ENCODE measurements at regions not wholly inside any gene's neighbourhood (a gene's known extent, or its start where the extent isn't known, plus 50 kb on each side); places are given as distances from the start of the nearest gene placed in this dataset.

DNA sequence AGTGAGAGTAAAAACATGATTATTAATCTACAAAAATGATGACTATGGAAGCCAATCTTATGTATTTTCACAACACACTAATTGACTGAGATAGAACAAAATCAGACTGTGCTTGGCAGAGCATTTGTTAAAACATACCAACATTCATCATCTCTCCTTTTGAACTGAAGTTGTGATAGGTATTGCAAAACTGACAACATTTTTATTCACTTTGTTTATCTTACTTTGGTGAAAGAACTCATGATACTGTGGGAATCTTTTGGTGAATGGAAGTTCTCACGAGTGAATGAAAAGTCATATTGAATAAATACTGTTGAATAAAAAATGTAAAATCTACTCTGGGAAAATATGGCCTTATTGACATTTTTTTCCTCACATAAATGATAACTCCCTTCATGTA lies 1430.2 kb upstream of the PIK3C3 start:
- Histone ChIP-seq H3K9me3 (ENCODE audit: low read length) (no peaks in the 10 kb centered on the region), H3K36me3 (ENCODE audit: insufficient read depth, low read length) (no peaks in the 10 kb centered on the region), H3K79me2 (ENCODE audit: insufficient read depth, low read depth, low read length) (no peaks in the 10 kb centered on the region), H2AFZ (ENCODE audit: low read length) (no peak overlapping the region), H3K4me1 (ENCODE audit: insufficient read depth, low read length, poor library complexity, severe bottlenecking) (no peaks in the 10 kb centered on the region), H4K20me1 (ENCODE audit: insufficient read depth, low read length) (no peaks in the 10 kb centered on the region), H3K4me3 (ENCODE audit: low read depth, low read length, poor library complexity, severe bottlenecking) (no peak overlapping the region), H3K27ac (ENCODE audit: low read depth, low read length, poor library complexity, severe bottlenecking) (no peak overlapping the region), H3K4me2 (ENCODE audit: low read length) (no peak overlapping the region), H3K9me2 (ENCODE audit: insufficient read depth, low read length) (no peaks in the 10 kb centered on the region)
- no TSS peak for BruUV-seq (replicated peaks)
- intact Hi-C loops (cut with micrococcal nuclease; ENCODE audit: unreplicated experiment) = no loop called here
- CTCF ChIA-PET (ENCODE audit: unreplicated experiment) = no interaction called here
- DNase-seq (ENCODE audit: low spot score) = no peak
- POLR2A ChIA-PET = no interaction called here
- no peak for TF ChIP-seq EZH2phosphoT487 (IDR thresholded peaks at IDR 0.05; ENCODE audit: borderline replicate concordance, low read depth, low read length)
- TF ChIP-seq, protein P1, sequence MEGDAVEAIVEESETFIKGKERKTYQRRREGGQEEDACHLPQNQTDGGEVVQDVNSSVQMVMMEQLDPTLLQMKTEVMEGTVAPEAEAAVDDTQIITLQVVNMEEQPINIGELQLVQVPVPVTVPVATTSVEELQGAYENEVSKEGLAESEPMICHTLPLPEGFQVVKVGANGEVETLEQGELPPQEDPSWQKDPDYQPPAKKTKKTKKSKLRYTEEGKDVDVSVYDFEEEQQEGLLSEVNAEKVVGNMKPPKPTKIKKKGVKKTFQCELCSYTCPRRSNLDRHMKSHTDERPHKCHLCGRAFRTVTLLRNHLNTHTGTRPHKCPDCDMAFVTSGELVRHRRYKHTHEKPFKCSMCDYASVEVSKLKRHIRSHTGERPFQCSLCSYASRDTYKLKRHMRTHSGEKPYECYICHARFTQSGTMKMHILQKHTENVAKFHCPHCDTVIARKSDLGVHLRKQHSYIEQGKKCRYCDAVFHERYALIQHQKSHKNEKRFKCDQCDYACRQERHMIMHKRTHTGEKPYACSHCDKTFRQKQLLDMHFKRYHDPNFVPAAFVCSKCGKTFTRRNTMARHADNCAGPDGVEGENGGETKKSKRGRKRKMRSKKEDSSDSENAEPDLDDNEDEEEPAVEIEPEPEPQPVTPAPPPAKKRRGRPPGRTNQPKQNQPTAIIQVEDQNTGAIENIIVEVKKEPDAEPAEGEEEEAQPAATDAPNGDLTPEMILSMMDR (conservative IDR thresholded peaks at IDR 0.05; ENCODE audit: low read length) = no peak

DNA sequence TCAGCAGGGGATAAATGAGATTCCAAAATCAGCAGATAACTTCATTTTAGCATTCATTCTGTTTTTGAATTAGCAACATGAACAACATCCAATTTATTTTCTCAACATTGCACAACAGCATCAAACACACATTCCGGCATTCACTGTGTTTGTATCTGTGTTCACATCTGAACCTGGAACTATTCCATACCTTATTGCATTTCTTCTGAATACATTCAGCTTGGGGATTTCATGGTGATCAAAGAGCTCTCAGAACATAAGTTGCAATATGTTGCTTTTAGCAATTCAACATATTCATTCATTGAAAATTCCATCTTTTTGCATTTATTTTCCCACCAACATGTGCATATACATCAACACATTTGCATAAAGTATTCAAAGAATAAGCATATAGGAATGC lies 1431.7 kb upstream of the PIK3C3 start:
- intact Hi-C loops (cut with micrococcal nuclease; ENCODE audit: unreplicated experiment) = no loop called here
- CTCF ChIA-PET (ENCODE audit: unreplicated experiment) = no interaction called here

DNA sequence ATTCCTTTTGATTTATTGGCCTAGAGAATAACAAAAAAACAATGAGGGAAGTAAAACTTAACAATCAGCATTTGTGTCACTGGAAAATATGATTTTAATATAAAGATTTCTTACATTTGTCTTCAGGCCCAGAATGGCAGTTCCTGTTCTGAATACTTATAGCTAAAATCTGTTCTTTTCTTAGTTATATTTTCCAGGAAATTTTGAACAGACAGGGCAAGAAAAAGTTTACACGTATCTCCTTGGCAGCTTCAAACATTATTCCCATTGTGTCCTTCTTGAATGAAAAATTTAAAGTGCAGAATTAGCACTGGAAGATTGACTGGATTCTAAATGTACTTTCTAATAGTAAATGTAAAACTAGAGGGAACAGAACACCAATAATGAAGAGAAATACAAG lies 1454.0 kb upstream of the PIK3C3 start:
- TF ChIP-seq EZH2phosphoT487 (IDR thresholded peaks at IDR 0.05; ENCODE audit: borderline replicate concordance, low read depth, low read length) = no peak
- TF ChIP-seq, protein P1 (conservative IDR thresholded peaks at IDR 0.05; ENCODE audit: low read length) = no peak
- intact Hi-C loops (cut with micrococcal nuclease; ENCODE audit: unreplicated experiment) = no loop called here
- Histone ChIP-seq H3K4me1 (ENCODE audit: insufficient read depth, low read length, poor library complexity, severe bottlenecking) (no peaks in the 10 kb centered on the region), H4K20me1 (ENCODE audit: insufficient read depth, low read length) (no peaks in the 10 kb centered on the region), H3K79me2 (ENCODE audit: insufficient read depth, low read depth, low read length) (no peaks in the 10 kb centered on the region), H2AFZ (ENCODE audit: low read length) (no peak overlapping the region), H3K4me3 (ENCODE audit: low read depth, low read length, poor library complexity, severe bottlenecking) (no peak overlapping the region), H3K9me3 (ENCODE audit: low read length) (no peaks in the 10 kb centered on the region), H3K27ac (ENCODE audit: low read depth, low read length, poor library complexity, severe bottlenecking) (no peak overlapping the region), H3K36me3 (ENCODE audit: insufficient read depth, low read length) (no peaks in the 10 kb centered on the region), H3K9me2 (ENCODE audit: insufficient read depth, low read length) (no peaks in the 10 kb centered on the region), H3K4me2 (ENCODE audit: low read length) (no peak overlapping the region)
- ChIA-PET CTCF (ENCODE audit: unreplicated experiment) (no interaction called here), POLR2A (no interaction called here)
- BruUV-seq (replicated peaks) = no TSS peak
- DNase-seq (ENCODE audit: low spot score) = no peak

More for the DNA sequence above, 1431.7 kb upstream of the PIK3C3 start:
- Histone ChIP-seq H3K9me3 (ENCODE audit: low read length) (no peaks in the 10 kb centered on the region), H3K4me3 (ENCODE audit: low read depth, low read length, poor library complexity, severe bottlenecking) (no peak overlapping the region), H3K79me2 (ENCODE audit: insufficient read depth, low read depth, low read length) (no peaks in the 10 kb centered on the region), H3K9me2 (ENCODE audit: insufficient read depth, low read length) (no peaks in the 10 kb centered on the region), H4K20me1 (ENCODE audit: insufficient read depth, low read length) (no peaks in the 10 kb centered on the region), H3K4me2 (ENCODE audit: low read length) (no peak overlapping the region), H2AFZ (ENCODE audit: low read length) (no peak overlapping the region), H3K4me1 (ENCODE audit: insufficient read depth, low read length, poor library complexity, severe bottlenecking) (no peaks in the 10 kb centered on the region), H3K36me3 (ENCODE audit: insufficient read depth, low read length) (no peaks in the 10 kb centered on the region), H3K27ac (ENCODE audit: low read depth, low read length, poor library complexity, severe bottlenecking) (no peak overlapping the region)
- DNase-seq (ENCODE audit: low spot score) = no peak
- no peak for TF ChIP-seq EZH2phosphoT487 (IDR thresholded peaks at IDR 0.05; ENCODE audit: borderline replicate concordance, low read depth, low read length)
- TF ChIP-seq, protein P1 (conservative IDR thresholded peaks at IDR 0.05; ENCODE audit: low read length) = no peak
- POLR2A ChIA-PET = no interaction called here
- no TSS peak for BruUV-seq (replicated peaks)
